ENCODE measurements at regions not wholly inside any gene's neighbourhood (a gene's known extent, or its start where the extent isn't known, plus 50 kb on each side); places are given as distances from the start of the nearest gene placed in this dataset.

GRCh38 chr4:71125137-71125536 lies 131.7 kb downstream of the DCK start:
- no peak overlapping the region for H3K4me3 ChIP-seq (ENCODE audit: low read depth, low read length)
- no peaks in the 10 kb centered on the region for H3K36me3 ChIP-seq (ENCODE audit: control insufficient read depth, insufficient read depth, low read length)
- no peaks in the 10 kb centered on the region for H3K27me3 ChIP-seq (ENCODE audit: control insufficient read depth, insufficient read depth, low read length)
- H3K4me1 ChIP-seq (ENCODE audit: control insufficient read depth, insufficient read depth, low read length) = no peaks in the 10 kb centered on the region
- no peak overlapping the region for H3K27ac ChIP-seq (ENCODE audit: low read depth, low read length)
- peaks cover 7% of the 10 kb centered on the region; the same call in 1 of the 2 replicates for H3K9me3 ChIP-seq (ENCODE audit: control insufficient read depth, insufficient read depth, low read length)
- H3K9ac ChIP-seq (ENCODE audit: low read depth, low read length) = no peak overlapping the region

GRCh38 chr4:71126719-71127118 lies 133.3 kb downstream of the DCK start:
- Histone ChIP-seq H3K4me3 (ENCODE audit: low read depth, low read length) (no peak overlapping the region), H3K9me3 (ENCODE audit: control insufficient read depth, insufficient read depth, low read length) (no peaks in the 10 kb centered on the region), H3K36me3 (ENCODE audit: control insufficient read depth, insufficient read depth, low read length) (no peaks in the 10 kb centered on the region), H3K4me1 (ENCODE audit: control insufficient read depth, insufficient read depth, low read length) (no peaks in the 10 kb centered on the region), H3K9ac (ENCODE audit: low read depth, low read length) (no peak overlapping the region), H3K27me3 (ENCODE audit: control insufficient read depth, insufficient read depth, low read length) (no peaks in the 10 kb centered on the region), H3K27ac (ENCODE audit: low read depth, low read length) (no peak overlapping the region)

- no peaks in the 10 kb centered on the region for H3K27me3 ChIP-seq (ENCODE audit: control insufficient read depth, insufficient read depth, low read length)
- H3K27ac ChIP-seq (ENCODE audit: low read depth, low read length) = no peak overlapping the region
- H3K4me3 ChIP-seq (ENCODE audit: low read depth, low read length) = no peak overlapping the region
- H3K4me1 ChIP-seq (ENCODE audit: control insufficient read depth, insufficient read depth, low read length) = no peaks in the 10 kb centered on the region
- H3K36me3 ChIP-seq (ENCODE audit: control insufficient read depth, insufficient read depth, low read length) = no peaks in the 10 kb centered on the region
- no peaks in the 10 kb centered on the region for H3K9me3 ChIP-seq (ENCODE audit: control insufficient read depth, insufficient read depth, low read length)
- no peak overlapping the region for H3K9ac ChIP-seq (ENCODE audit: low read depth, low read length)
Observed at GRCh38 chr4:71130827-71131603, 137.6 kb downstream of the DCK start.

DNA sequence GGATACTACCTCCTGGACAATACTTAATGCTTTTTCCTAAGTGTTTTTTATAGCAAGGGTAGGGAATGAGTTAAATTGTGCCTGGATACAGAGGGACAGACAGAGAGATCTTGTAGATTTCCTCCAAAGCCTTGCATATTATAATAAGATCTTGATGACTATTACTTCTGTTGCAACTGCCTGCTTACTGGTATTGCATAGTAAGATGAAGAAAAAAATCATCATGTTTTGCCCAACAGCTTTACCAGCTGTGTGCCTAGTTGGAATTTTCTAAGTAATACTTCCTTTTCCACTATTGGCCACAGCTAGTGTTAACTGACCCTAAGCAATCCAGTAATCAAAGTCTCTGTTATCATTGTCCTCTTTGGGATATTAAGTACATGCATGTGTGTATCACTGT lies 139.0 kb downstream of the DCK start:
- no peaks in the 10 kb centered on the region for H3K36me3 ChIP-seq (ENCODE audit: control insufficient read depth, insufficient read depth, low read length)
- no peaks in the 10 kb centered on the region for H3K27me3 ChIP-seq (ENCODE audit: control insufficient read depth, insufficient read depth, low read length)
- H3K9ac ChIP-seq (ENCODE audit: low read depth, low read length) = no peak overlapping the region
- no peaks in the 10 kb centered on the region for H3K9me3 ChIP-seq (ENCODE audit: control insufficient read depth, insufficient read depth, low read length)
- H3K4me3 ChIP-seq (ENCODE audit: low read depth, low read length) = no peak overlapping the region
- H3K4me1 ChIP-seq (ENCODE audit: control insufficient read depth, insufficient read depth, low read length) = no peaks in the 10 kb centered on the region
- H3K27ac ChIP-seq (ENCODE audit: low read depth, low read length) = no peak overlapping the region

DNA sequence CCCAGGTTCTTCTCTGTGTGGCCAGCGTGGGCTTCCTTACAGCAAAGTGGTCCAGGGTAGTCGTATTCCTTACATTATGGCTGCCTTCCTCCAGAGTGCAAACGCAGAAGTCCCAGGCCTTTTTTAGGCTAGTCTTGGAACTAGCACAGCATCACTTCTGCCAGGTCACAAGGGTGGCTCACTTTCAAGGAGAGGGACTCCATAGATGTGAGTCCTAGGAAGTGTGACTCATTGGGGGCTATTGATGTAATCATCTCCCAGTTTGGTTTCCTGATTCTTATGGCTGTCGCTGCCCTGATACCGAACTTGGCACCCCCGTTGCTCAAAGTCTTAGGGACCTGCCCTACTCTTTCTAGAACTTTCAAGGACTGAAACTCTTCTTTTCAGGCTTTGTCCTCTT lies 140.0 kb downstream of the DCK start:
- no peaks in the 10 kb centered on the region for H3K4me1 ChIP-seq (ENCODE audit: control insufficient read depth, insufficient read depth, low read length)
- no peak overlapping the region for H3K4me3 ChIP-seq (ENCODE audit: low read depth, low read length)
- no peak overlapping the region for H3K9ac ChIP-seq (ENCODE audit: low read depth, low read length)
- H3K27ac ChIP-seq (ENCODE audit: low read depth, low read length) = no peak overlapping the region
- H3K27me3 ChIP-seq (ENCODE audit: control insufficient read depth, insufficient read depth, low read length) = no peaks in the 10 kb centered on the region
- no peaks in the 10 kb centered on the region for H3K9me3 ChIP-seq (ENCODE audit: control insufficient read depth, insufficient read depth, low read length)
- H3K36me3 ChIP-seq (ENCODE audit: control insufficient read depth, insufficient read depth, low read length) = no peaks in the 10 kb centered on the region

- H3K27ac ChIP-seq (ENCODE audit: low read depth, low read length) = no peak overlapping the region
Observed at GRCh38 chr4:71136071-71136470, 142.6 kb downstream of the DCK start.

DNA sequence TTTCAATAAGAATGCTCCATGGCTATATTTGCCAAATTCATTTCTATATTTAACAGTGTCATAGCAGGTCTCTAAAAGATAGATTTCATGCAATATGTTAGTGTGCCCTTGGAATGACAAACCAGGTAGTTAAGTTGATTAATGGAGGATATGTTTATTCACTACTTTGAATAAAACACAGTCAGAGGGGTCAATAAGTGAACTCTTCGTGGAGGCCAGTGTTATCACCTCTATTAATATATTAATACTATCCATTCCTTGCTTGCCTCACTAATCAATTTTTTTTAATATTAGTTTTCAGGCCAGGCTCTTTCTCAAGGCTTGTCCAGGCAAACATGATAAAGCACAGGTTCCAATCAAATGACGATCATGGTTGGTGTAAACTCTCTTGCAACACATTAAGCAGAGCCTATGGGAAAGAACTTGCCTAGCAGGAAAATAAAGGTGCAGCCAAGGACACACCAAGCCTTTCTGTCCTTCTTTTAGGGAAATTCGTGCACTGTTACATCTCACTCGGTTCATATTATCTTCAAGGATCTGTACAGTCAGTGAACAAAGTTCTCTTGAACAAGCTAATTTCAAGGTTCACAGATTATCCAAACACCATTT lies 144.7 kb downstream of the DCK start:
- Histone ChIP-seq H3K27me3 (ENCODE audit: control insufficient read depth, insufficient read depth, low read length) (no peaks in the 10 kb centered on the region), H3K36me3 (ENCODE audit: control insufficient read depth, insufficient read depth, low read length) (no peaks in the 10 kb centered on the region), H3K4me3 (ENCODE audit: low read depth, low read length) (no peak overlapping the region), H3K4me1 (ENCODE audit: control insufficient read depth, insufficient read depth, low read length) (no peaks in the 10 kb centered on the region), H3K27ac (ENCODE audit: low read depth, low read length) (no peak overlapping the region), H3K9ac (ENCODE audit: low read depth, low read length) (no peak overlapping the region), H3K9me3 (ENCODE audit: control insufficient read depth, insufficient read depth, low read length) (no peaks in the 10 kb centered on the region)

More at GRCh38 chr4:71136071-71136470, 142.6 kb downstream of the DCK start:
- no peaks in the 10 kb centered on the region for H3K36me3 ChIP-seq (ENCODE audit: control insufficient read depth, insufficient read depth, low read length)
- no peak overlapping the region for H3K4me3 ChIP-seq (ENCODE audit: low read depth, low read length)
- no peaks in the 10 kb centered on the region for H3K9me3 ChIP-seq (ENCODE audit: control insufficient read depth, insufficient read depth, low read length)
- no peaks in the 10 kb centered on the region for H3K4me1 ChIP-seq (ENCODE audit: control insufficient read depth, insufficient read depth, low read length)
- H3K27me3 ChIP-seq (ENCODE audit: control insufficient read depth, insufficient read depth, low read length) = no peaks in the 10 kb centered on the region
- no peak overlapping the region for H3K9ac ChIP-seq (ENCODE audit: low read depth, low read length)

- no peaks in the 10 kb centered on the region for H3K36me3 ChIP-seq (ENCODE audit: control insufficient read depth, insufficient read depth, low read length)
- no peak overlapping the region for H3K27ac ChIP-seq (ENCODE audit: low read depth, low read length)
- no peaks in the 10 kb centered on the region for H3K9me3 ChIP-seq (ENCODE audit: control insufficient read depth, insufficient read depth, low read length)
- H3K4me3 ChIP-seq (ENCODE audit: low read depth, low read length) = no peak overlapping the region
- no peaks in the 10 kb centered on the region for H3K4me1 ChIP-seq (ENCODE audit: control insufficient read depth, insufficient read depth, low read length)
- H3K9ac ChIP-seq (ENCODE audit: low read depth, low read length) = no peak overlapping the region
- no peaks in the 10 kb centered on the region for H3K27me3 ChIP-seq (ENCODE audit: control insufficient read depth, insufficient read depth, low read length)
Observed at GRCh38 chr4:71140563-71140962, 147.1 kb downstream of the DCK start.

DNA sequence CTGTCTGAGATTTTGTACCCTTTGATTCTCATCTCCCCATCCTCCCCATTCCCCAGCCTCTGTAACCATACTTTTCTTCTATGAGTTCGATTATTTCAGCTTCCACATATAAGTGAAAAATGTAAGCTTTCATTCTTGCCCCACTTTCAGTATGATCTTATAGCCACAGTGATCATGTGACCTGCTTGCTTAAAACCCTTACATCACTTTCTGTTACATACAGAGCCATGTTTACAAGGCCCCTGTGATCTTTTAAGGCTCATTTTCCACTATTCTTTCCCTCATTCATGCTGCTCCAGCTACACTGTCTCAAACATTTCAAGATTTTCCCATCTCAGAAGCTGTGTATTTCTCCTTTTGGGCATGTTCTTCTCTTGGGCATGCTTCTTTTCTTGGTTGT lies 147.7 kb downstream of the DCK start:
- Histone ChIP-seq H3K9ac (ENCODE audit: low read depth, low read length) (no peak overlapping the region), H3K9me3 (ENCODE audit: control insufficient read depth, insufficient read depth, low read length) (no peaks in the 10 kb centered on the region), H3K4me1 (ENCODE audit: control insufficient read depth, insufficient read depth, low read length) (no peaks in the 10 kb centered on the region), H3K4me3 (ENCODE audit: low read depth, low read length) (no peak overlapping the region), H3K27ac (ENCODE audit: low read depth, low read length) (no peak overlapping the region), H3K27me3 (ENCODE audit: control insufficient read depth, insufficient read depth, low read length) (no peaks in the 10 kb centered on the region), H3K36me3 (ENCODE audit: control insufficient read depth, insufficient read depth, low read length) (no peaks in the 10 kb centered on the region)

DNA sequence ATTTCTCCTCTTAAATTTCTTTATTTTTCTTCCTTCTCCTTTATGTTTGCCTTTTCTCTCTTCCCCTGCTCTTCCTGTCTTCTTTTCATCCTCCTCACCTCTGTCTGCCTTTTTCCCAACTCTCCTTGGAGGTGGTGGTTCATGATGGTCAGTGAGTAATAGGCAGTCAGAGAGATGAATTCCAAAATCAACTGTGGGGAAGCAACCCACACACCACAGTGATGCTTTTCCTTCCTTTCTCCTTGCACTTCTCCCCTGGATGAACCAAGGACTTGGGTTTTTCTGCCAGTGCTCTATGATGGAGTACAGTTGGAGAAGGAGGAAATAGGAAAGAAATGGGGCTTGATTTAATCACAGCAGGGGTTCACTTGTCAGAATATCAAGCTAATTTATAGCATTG lies 153.8 kb downstream of the DCK start:
- H3K27me3 ChIP-seq (ENCODE audit: control insufficient read depth, insufficient read depth, low read length) = no peaks in the 10 kb centered on the region
- H3K9me3 ChIP-seq (ENCODE audit: control insufficient read depth, insufficient read depth, low read length) = no peaks in the 10 kb centered on the region
- no peaks in the 10 kb centered on the region for H3K36me3 ChIP-seq (ENCODE audit: control insufficient read depth, insufficient read depth, low read length)
- H3K27ac ChIP-seq (ENCODE audit: low read depth, low read length) = no peak overlapping the region
- no peaks in the 10 kb centered on the region for H3K4me1 ChIP-seq (ENCODE audit: control insufficient read depth, insufficient read depth, low read length)
- H3K9ac ChIP-seq (ENCODE audit: low read depth, low read length) = no peak overlapping the region
- no peak overlapping the region for H3K4me3 ChIP-seq (ENCODE audit: low read depth, low read length)

DNA sequence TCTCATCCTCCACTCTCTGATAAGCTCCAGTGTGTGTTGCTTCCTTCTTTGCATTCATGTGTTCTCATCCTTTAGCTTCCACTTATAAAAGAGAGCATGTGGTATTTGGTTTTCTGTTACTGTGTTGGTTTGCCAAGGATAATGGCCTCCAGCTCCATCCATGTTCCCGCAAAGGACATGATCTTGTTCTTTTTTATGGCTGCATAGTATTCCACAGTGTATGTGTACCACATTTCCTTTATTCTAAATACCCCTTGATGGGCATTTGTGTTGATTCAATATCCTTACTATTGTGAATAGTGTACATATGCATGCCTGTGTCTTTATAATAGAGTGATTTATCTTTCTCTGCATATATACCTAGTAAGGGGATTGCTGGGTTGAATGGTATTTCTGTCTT lies 155.1 kb downstream of the DCK start:
- H3K4me1 ChIP-seq (ENCODE audit: control insufficient read depth, insufficient read depth, low read length) = no peaks in the 10 kb centered on the region
- no peaks in the 10 kb centered on the region for H3K36me3 ChIP-seq (ENCODE audit: control insufficient read depth, insufficient read depth, low read length)
- H3K9ac ChIP-seq (ENCODE audit: low read depth, low read length) = no peak overlapping the region
- no peaks in the 10 kb centered on the region for H3K9me3 ChIP-seq (ENCODE audit: control insufficient read depth, insufficient read depth, low read length)
- no peaks in the 10 kb centered on the region for H3K27me3 ChIP-seq (ENCODE audit: control insufficient read depth, insufficient read depth, low read length)
- H3K4me3 ChIP-seq (ENCODE audit: low read depth, low read length) = no peak overlapping the region
- no peak overlapping the region for H3K27ac ChIP-seq (ENCODE audit: low read depth, low read length)

Data from HUES48 (cell line).